ENCODE measurements at regions not wholly inside any gene's neighbourhood (a gene's known extent, or its start where the extent isn't known, plus 50 kb on each side); places are given as distances from the start of the nearest gene placed in this dataset.

DNA sequence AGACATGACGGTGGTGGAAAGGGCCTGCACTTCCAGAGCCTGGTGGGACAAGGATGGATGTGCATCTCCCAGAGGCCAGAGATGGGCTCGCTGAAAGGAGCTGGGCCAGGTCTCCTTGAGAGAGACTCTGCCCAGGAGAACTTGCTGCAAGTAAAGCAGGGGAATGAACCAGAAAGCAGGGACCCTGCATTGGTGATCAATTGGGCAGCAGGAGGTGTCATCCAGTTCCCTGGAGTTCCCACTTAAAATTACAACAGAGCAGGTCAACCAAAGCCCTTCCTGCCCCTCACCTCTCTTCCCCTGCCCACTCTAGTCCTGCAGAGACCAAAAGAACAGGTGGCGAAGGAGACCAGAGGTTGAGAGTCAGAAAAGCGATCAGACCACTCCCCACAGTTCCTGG, 69.7 kb upstream of the CAB39 start:
- no peak overlapping the region for H3K27ac ChIP-seq (ENCODE audit: low read depth, low read length, poor library complexity, severe bottlenecking)
- no peak for TF ChIP-seq EZH2phosphoT487 (IDR thresholded peaks at IDR 0.05; ENCODE audit: borderline replicate concordance, low read depth, low read length)
- TF ChIP-seq, protein P1, sequence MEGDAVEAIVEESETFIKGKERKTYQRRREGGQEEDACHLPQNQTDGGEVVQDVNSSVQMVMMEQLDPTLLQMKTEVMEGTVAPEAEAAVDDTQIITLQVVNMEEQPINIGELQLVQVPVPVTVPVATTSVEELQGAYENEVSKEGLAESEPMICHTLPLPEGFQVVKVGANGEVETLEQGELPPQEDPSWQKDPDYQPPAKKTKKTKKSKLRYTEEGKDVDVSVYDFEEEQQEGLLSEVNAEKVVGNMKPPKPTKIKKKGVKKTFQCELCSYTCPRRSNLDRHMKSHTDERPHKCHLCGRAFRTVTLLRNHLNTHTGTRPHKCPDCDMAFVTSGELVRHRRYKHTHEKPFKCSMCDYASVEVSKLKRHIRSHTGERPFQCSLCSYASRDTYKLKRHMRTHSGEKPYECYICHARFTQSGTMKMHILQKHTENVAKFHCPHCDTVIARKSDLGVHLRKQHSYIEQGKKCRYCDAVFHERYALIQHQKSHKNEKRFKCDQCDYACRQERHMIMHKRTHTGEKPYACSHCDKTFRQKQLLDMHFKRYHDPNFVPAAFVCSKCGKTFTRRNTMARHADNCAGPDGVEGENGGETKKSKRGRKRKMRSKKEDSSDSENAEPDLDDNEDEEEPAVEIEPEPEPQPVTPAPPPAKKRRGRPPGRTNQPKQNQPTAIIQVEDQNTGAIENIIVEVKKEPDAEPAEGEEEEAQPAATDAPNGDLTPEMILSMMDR (conservative IDR thresholded peaks at IDR 0.05; ENCODE audit: low read length), result no peak
- DNase-seq (ENCODE audit: low spot score), result no peak
- BruUV-seq (replicated peaks), result no TSS peak
- intact Hi-C loops (cut with micrococcal nuclease; ENCODE audit: unreplicated experiment), result no loop called here
- H3K36me3 ChIP-seq (ENCODE audit: insufficient read depth, low read length), result no peaks in the 10 kb centered on the region
- peaks cover 8% of the 10 kb centered on the region for H3K4me1 ChIP-seq (ENCODE audit: insufficient read depth, low read length, poor library complexity, severe bottlenecking)
- no peaks in the 10 kb centered on the region for H3K9me2 ChIP-seq (ENCODE audit: insufficient read depth, low read length)
- no peak overlapping the region for H3K4me3 ChIP-seq (ENCODE audit: low read depth, low read length, poor library complexity, severe bottlenecking)
- no peak overlapping the region for H2AFZ ChIP-seq (ENCODE audit: low read length)
- no peak overlapping the region for H3K4me2 ChIP-seq (ENCODE audit: low read length)
- POLR2A ChIA-PET, result no interaction called here
- CTCF ChIA-PET (ENCODE audit: unreplicated experiment), result no interaction called here
- H3K9me3 ChIP-seq (ENCODE audit: low read length), result no peaks in the 10 kb centered on the region
- H4K20me1 ChIP-seq (ENCODE audit: insufficient read depth, low read length), result no peaks in the 10 kb centered on the region
- no peaks in the 10 kb centered on the region for H3K79me2 ChIP-seq (ENCODE audit: insufficient read depth, low read depth, low read length)

DNA sequence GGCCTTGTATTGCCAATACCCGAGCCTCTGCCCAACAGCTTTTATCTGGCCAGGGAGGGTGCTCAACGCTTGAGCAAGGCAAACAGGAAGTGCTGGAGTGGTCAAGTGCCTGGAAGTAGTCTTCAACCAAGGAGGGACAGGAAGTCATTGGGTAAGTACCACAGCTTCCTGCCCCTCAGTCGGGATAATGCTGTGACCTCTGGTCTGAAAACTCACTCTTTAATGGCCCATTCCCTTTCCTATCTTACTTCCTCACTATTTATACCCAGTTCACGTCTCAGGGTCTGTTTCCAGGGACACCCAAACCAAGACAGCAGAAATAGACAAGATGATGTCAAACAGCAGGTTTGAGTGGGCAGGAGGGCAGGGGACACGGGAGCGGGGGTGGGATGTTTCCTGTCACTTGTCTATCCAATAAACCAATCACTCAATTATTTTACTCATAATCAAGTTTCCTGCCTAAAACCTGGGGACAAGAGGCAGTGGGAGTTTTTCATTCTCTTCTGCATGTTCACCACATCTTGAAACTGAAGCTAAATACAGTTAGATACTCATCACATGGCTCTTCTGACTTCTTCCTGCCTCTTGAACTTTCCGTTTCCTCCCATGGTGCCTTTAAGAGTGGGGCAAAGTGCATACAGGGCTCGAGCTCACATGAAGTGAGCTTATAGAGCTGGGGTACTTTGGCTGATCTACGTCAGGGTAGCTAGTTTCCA, 68.9 kb upstream of the CAB39 start:
- DNase-seq (ENCODE audit: low spot score), result peak; percentile 36
- Histone ChIP-seq H3K27ac (ENCODE audit: low read depth, low read length, poor library complexity, severe bottlenecking) (no peak overlapping the region), H3K79me2 (ENCODE audit: insufficient read depth, low read depth, low read length) (no peaks in the 10 kb centered on the region), H3K36me3 (ENCODE audit: insufficient read depth, low read length) (no peaks in the 10 kb centered on the region), H3K4me2 (ENCODE audit: low read length) (peak overlapping the region; percentile 16; the same call in 1 of the 2 replicates), H2AFZ (ENCODE audit: low read length) (peak overlapping the region; percentile 89), H3K4me3 (ENCODE audit: low read depth, low read length, poor library complexity, severe bottlenecking) (no peak overlapping the region), H3K4me1 (ENCODE audit: insufficient read depth, low read length, poor library complexity, severe bottlenecking) (peaks cover 8% of the 10 kb centered on the region), H4K20me1 (ENCODE audit: insufficient read depth, low read length) (no peaks in the 10 kb centered on the region), H3K9me3 (ENCODE audit: low read length) (no peaks in the 10 kb centered on the region), H3K9me2 (ENCODE audit: insufficient read depth, low read length) (no peaks in the 10 kb centered on the region)
- POLR2A ChIA-PET, result interaction anchor here (0.6 to 0.8 kb wide), 7 partner anchors 12 to 610 kb away, joined by 3 to 5 read pairs (median 3); no protein-coding TSS in a partner anchor
- CTCF ChIA-PET (ENCODE audit: unreplicated experiment), result no interaction called here
- TF ChIP-seq, protein P1 (conservative IDR thresholded peaks at IDR 0.05; ENCODE audit: low read length), result no peak
- no peak for TF ChIP-seq EZH2phosphoT487 (IDR thresholded peaks at IDR 0.05; ENCODE audit: borderline replicate concordance, low read depth, low read length)
- intact Hi-C loops (cut with micrococcal nuclease; ENCODE audit: unreplicated experiment), result no loop called here
- BruUV-seq (replicated peaks), result no TSS peak

DNA sequence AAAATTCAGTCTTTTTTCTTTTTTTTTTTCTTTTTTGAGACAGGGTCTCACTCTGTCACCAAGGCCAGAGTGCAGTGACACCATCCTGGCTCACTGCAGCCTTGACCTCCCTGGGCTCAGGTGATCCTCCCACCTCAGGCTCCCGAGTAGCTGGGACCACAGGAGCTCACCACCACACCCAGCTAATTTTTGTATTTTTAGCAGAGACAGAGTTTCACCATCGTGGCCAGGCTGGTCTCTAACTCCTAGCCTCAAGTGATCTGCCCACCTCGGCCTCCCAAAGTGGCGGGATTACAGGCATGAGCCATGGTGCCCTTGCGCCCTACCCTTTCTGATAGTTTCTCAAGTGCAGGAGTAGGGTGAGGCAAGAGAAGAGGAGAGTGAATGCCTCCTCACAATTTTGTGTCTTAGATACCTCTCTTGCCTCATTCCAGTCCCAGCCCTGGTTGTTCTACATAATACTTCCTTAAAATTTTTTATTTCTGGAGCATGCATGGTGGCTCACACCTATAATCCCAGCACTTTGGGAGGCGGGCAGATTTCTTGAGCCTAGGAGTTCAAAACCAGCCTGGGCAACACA, 68.2 kb upstream of the CAB39 start:
- BruUV-seq (replicated peaks), result no TSS peak
- DNase-seq (ENCODE audit: low spot score), result no peak
- H3K4me2 ChIP-seq (ENCODE audit: low read length), result no peak overlapping the region

More for the DNA sequence above, 68.2 kb upstream of the CAB39 start:
- Histone ChIP-seq H3K9me3 (ENCODE audit: low read length) (no peaks in the 10 kb centered on the region), H3K4me3 (ENCODE audit: low read depth, low read length, poor library complexity, severe bottlenecking) (no peak overlapping the region), H2AFZ (ENCODE audit: low read length) (peak overlapping the region; percentile 89), H3K27ac (ENCODE audit: low read depth, low read length, poor library complexity, severe bottlenecking) (no peak overlapping the region), H3K36me3 (ENCODE audit: insufficient read depth, low read length) (no peaks in the 10 kb centered on the region), H3K9me2 (ENCODE audit: insufficient read depth, low read length) (no peaks in the 10 kb centered on the region), H3K4me1 (ENCODE audit: insufficient read depth, low read length, poor library complexity, severe bottlenecking) (peaks cover 8% of the 10 kb centered on the region), H4K20me1 (ENCODE audit: insufficient read depth, low read length) (no peaks in the 10 kb centered on the region), H3K79me2 (ENCODE audit: insufficient read depth, low read depth, low read length) (no peaks in the 10 kb centered on the region)
- POLR2A ChIA-PET, result interaction anchor here (0.6 to 0.8 kb wide), 8 partner anchors 13 to 611 kb away, joined by 3 to 5 read pairs (median 3); no protein-coding TSS in a partner anchor
- TF ChIP-seq, protein P1 (conservative IDR thresholded peaks at IDR 0.05; ENCODE audit: low read length), result no peak
- no peak for TF ChIP-seq EZH2phosphoT487 (IDR thresholded peaks at IDR 0.05; ENCODE audit: borderline replicate concordance, low read depth, low read length)
- CTCF ChIA-PET (ENCODE audit: unreplicated experiment), result no interaction called here
- intact Hi-C loops (cut with micrococcal nuclease; ENCODE audit: unreplicated experiment), result no loop called here
